Brain microvascular endothelial cell (primary cell): ENCODE measurements at regions not wholly inside any gene's neighbourhood (a gene's known extent, or its start where the extent isn't known, plus 50 kb on each side); places are given as distances from the start of the nearest gene placed in this dataset.

Experiments
- DNase-seq: peaks from one replicate; pipeline ENCODE4 v3.0.0-alpha.2; 2020
- H3K27ac ChIP-seq: fragments of 250-450 bp; sonication (Bioruptor Pico); 2 replicates; pipeline ENCODE4 v1.5.1; 2020; ENCODE audit warnings: mild to moderate bottlenecking, moderate library complexity
- H3K27me3 ChIP-seq: fragments of 250-450 bp; sonication (Bioruptor Pico); replicated peaks from 2 replicates; pipeline ENCODE4 v1.5.1; 2020; ENCODE audit warnings: mild to moderate bottlenecking
- H3K36me3 ChIP-seq: fragments of 250-450 bp; sonication (Bioruptor Pico); replicated peaks from 2 replicates; pipeline ENCODE4 v1.5.1; 2020; ENCODE audit warnings: mild to moderate bottlenecking
- H3K4me3 ChIP-seq: 2 replicates; pipeline ENCODE4 v1.5.1; 2011; ENCODE audit warnings: low read depth, mild to moderate bottlenecking, control low read depth, low read length, moderate library complexity
- in situ Hi-C: cut with HindIII; loops from 2 replicates; pipeline ENCODE4 v1.10.0; 2017; ENCODE audit warnings: low sequenced_read_pairs, low pct_ligation_motif_present
- TF ChIP-seq, protein P1 (sequence below): IDR thresholded peaks from 2 replicates; pipeline ENCODE4 v1.5.1; 2011; ENCODE audit warnings: low read depth, mild to moderate bottlenecking, moderate library complexity, low read length, control low read depth, inconsistent platforms; ENCODE audit errors: missing control alignments

DNA sequence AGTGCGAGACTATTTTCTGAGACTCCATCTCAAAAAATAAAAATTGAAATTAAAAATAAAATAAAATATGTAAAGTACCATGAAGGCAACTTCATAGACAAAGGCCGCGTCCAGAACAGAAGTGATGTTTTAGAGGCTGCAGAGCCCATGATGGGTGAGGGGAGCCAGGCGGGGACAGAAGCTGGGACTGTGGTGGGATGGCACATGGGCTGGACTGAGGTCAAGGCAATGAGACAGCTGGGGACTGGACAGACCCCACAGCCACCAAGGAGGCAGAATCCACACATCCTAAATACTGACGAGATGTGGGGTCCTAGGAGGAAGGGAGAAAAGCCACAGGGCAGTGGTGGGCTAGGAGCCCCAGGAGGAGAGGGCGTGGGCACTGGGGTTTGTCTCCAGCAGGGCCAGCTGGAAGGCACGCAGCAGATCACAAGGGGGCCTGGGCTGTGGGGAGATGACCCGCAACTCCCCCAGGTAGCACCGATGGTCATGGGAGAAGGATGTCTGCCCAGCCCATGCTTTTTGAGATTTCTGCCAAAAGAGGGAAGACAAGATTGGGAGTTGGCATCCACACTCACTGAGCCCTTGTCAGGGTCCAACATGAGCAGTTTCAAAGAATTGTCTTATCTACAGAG is 74.3 kb downstream of the KCNF1 start:
- Histone ChIP-seq H3K27ac (no peak overlapping the region), H3K4me3 (no peak overlapping the region), H3K27me3 (no peaks in the 10 kb centered on the region), H3K36me3 (no peaks in the 10 kb centered on the region)
- in situ Hi-C loops, result no loop called here
- TF ChIP-seq, protein P1, sequence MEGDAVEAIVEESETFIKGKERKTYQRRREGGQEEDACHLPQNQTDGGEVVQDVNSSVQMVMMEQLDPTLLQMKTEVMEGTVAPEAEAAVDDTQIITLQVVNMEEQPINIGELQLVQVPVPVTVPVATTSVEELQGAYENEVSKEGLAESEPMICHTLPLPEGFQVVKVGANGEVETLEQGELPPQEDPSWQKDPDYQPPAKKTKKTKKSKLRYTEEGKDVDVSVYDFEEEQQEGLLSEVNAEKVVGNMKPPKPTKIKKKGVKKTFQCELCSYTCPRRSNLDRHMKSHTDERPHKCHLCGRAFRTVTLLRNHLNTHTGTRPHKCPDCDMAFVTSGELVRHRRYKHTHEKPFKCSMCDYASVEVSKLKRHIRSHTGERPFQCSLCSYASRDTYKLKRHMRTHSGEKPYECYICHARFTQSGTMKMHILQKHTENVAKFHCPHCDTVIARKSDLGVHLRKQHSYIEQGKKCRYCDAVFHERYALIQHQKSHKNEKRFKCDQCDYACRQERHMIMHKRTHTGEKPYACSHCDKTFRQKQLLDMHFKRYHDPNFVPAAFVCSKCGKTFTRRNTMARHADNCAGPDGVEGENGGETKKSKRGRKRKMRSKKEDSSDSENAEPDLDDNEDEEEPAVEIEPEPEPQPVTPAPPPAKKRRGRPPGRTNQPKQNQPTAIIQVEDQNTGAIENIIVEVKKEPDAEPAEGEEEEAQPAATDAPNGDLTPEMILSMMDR, result no peak
- no peak for DNase-seq

DNA sequence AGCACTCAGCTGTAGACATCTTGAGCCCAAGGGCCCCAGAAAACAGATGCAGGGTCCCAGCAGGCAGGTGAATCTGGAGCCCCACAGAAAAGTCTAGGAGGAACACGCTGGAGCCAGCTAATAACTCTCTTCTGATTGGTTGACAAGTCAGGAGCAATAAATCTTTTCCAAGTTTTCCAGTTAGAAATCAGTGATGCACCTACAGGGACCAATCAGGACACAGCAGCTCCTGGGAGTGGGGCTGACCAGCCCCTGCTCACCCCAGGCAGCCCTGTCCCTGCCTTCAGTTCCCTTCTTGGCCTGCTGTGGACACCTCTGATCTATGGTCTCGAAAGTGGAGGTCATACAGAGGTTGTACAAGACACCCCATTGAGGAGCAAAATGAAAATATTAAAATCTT is 75.7 kb downstream of the KCNF1 start:
- Histone ChIP-seq H3K36me3 (no peaks in the 10 kb centered on the region), H3K27ac (no peak overlapping the region), H3K4me3 (no peak overlapping the region), H3K27me3 (no peaks in the 10 kb centered on the region)
- no peak for DNase-seq
- in situ Hi-C loops, result no loop called here
- TF ChIP-seq, protein P1, result no peak

DNA sequence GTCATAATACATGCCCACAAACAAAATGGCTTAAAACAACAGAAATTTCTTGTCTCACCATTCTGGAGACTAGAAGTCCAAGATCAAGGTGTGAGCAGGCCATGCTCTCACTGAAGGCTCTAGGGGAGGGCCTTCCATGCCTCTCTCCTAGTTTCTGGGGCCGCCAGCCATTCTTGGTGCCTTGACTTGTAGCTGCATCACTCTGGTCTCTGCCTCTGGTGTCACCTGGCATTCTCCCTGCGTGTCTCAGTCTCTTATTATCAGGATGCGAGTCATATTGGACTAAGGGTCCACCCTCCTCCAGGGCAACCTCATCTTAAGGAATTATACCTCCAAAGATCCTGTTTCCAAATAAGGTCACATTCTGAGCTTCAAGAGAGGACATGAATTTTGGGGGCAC is 76.1 kb downstream of the KCNF1 start:
- no peak for DNase-seq
- no peak overlapping the region for H3K27ac ChIP-seq
- in situ Hi-C loops, result no loop called here

DNA sequence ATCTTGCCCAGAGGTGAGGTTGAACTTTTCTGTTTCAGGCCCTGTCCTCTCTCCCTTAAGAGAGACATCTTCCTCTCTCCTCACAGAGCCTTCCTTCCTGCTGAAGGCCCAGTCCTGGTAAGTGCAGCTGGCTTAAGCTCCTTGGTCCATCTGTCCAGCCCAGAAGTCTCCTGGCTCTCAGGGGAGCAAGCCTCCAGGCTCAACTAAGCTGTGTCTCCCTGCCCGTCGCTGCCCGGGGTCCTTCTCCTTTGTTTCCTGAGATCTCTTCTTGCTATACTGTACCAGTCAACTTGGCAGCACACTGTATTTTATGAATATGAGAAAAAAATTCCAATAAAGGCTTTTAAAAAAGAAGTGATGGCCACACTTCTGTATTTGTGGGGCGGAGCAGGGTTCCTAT is 77.4 kb downstream of the KCNF1 start:
- TF ChIP-seq, protein P1, result no peak
- H3K4me3 ChIP-seq, result no peak overlapping the region
- H3K27ac ChIP-seq, result no peak overlapping the region
- in situ Hi-C loops, result no loop called here
- H3K27me3 ChIP-seq, result no peaks in the 10 kb centered on the region
- DNase-seq, result no peak
- H3K36me3 ChIP-seq, result no peaks in the 10 kb centered on the region

More for the DNA sequence above, 76.1 kb downstream of the KCNF1 start:
- H3K36me3 ChIP-seq, result no peaks in the 10 kb centered on the region
- H3K27me3 ChIP-seq, result no peaks in the 10 kb centered on the region
- H3K4me3 ChIP-seq, result no peak overlapping the region
- TF ChIP-seq, protein P1, result no peak

GRCh38 chr2:10989782-10990181 is 78.0 kb downstream of the KCNF1 start:
- H3K4me3 ChIP-seq, result no peak overlapping the region
- no peaks in the 10 kb centered on the region for H3K27me3 ChIP-seq
- no peak overlapping the region for H3K27ac ChIP-seq
- H3K36me3 ChIP-seq, result no peaks in the 10 kb centered on the region
- in situ Hi-C loops, result no loop called here
- DNase-seq, result no peak
- TF ChIP-seq, protein P1, result no peak

GRCh38 chr2:10990561-10991111 is 78.9 kb downstream of the KCNF1 start:
- Histone ChIP-seq H3K4me3 (no peak overlapping the region), H3K27me3 (no peaks in the 10 kb centered on the region), H3K36me3 (no peaks in the 10 kb centered on the region), H3K27ac (no peak overlapping the region)
- TF ChIP-seq, protein P1, result no peak
- no peak for DNase-seq
- in situ Hi-C loops, result no loop called here
